ENCODE measurements at regions not wholly inside any gene's neighbourhood (a gene's known extent, or its start where the extent isn't known, plus 50 kb on each side); places are given as distances from the start of the nearest gene placed in this dataset.

DNA sequence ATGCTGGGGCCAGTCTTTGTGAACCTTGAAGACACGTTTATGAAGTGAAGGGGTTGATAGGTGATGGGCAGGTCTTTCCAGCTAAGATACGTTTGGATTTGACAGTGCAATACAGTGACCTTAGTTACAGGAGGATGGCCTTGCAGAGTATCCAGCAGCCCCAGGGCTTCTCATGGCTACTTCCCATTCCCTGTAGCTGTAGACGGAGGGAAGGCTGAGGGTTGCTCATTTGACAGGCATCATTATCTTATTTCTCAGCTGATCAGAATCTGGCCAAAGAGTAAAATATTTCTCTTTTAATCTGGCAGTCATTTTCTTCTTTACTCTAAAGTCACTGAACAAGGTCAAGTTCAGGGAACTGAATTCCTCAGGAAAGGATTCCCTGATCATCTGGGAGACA, 85.1 kb upstream of the RMDN2 start:
- H3K4me3 ChIP-seq (replicated peaks; ENCODE audit: low read depth, low read length): no peak overlapping the region
- DNase-seq (ENCODE audit: low read depth): no peak

GRCh38 chr2:37842732-37843440, 82.2 kb upstream of the RMDN2 start:
- no peak for TF ChIP-seq CTCF (IDR thresholded peaks at IDR 0.05; ENCODE audit: low read length, missing control alignments)
- no peak for DNase-seq (ENCODE audit: low read depth)

More for the DNA sequence above, 85.1 kb upstream of the RMDN2 start:
- no peak for TF ChIP-seq CTCF (IDR thresholded peaks at IDR 0.05; ENCODE audit: low read length, missing control alignments)

DNA sequence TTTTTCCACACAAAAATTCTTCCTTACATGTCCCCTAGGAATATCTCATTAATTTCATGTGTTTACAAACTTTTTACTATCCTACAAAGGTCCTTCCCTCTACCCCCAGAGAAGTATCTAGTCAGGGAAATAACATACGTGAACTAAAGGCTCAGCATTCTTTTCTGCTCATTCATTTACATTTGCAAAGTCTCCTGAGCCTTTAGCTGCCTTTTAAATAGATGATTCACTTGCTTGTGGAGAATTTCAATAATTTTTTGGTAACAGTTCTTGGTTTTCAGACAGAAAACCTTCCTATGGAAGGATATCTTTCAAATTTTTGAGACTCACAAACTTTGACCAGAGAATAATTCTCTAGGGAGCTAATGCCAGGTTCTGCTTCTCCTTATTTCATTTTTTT, 81.5 kb upstream of the RMDN2 start:
- DNase-seq (ENCODE audit: low read depth): peak; percentile 26
- no peak for TF ChIP-seq CTCF (IDR thresholded peaks at IDR 0.05; ENCODE audit: low read length, missing control alignments)
- H3K4me3 ChIP-seq (replicated peaks; ENCODE audit: low read depth, low read length): no peak overlapping the region

More at GRCh38 chr2:37842732-37843440, 82.2 kb upstream of the RMDN2 start:
- no peak overlapping the region for H3K4me3 ChIP-seq (replicated peaks; ENCODE audit: low read depth, low read length)

- DNase-seq (ENCODE audit: low read depth): no peak
- TF ChIP-seq CTCF (IDR thresholded peaks at IDR 0.05; ENCODE audit: low read length, missing control alignments): no peak
- no peak overlapping the region for H3K4me3 ChIP-seq (replicated peaks; ENCODE audit: low read depth, low read length)
These were observed 78.9 kb upstream of the RMDN2 start for GRCh38 chr2:37846207-37846606.

GRCh38 chr2:37847792-37848191, 77.3 kb upstream of the RMDN2 start:
- no peak for DNase-seq (ENCODE audit: low read depth)
- H3K4me3 ChIP-seq (replicated peaks; ENCODE audit: low read depth, low read length): no peak overlapping the region
- TF ChIP-seq CTCF (IDR thresholded peaks at IDR 0.05; ENCODE audit: low read length, missing control alignments): no peak

- no peak for DNase-seq (ENCODE audit: low read depth)
- no peak overlapping the region for H3K4me3 ChIP-seq (replicated peaks; ENCODE audit: low read depth, low read length)
- no peak for TF ChIP-seq CTCF (IDR thresholded peaks at IDR 0.05; ENCODE audit: low read length, missing control alignments)
These were observed 76.6 kb upstream of the RMDN2 start for GRCh38 chr2:37848451-37848850.

DNA sequence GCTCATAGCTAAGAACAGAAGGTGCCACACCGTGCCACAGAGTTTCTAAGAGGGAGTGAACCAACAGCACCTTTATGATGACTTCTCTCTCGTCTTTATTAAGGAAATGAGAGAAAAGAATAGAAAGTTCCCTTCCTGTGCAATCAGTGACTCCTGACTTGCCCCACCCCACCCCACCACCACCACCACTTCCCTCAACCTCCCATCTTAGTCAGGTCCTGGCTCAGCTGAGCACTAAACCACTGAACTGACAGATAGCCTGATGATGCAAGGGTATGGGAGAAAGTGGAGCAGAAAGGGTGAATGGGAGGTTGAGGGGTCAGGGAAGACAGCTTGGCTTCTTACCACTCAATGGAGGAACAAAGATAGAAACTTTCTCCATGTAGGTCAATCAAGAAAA, 75.2 kb upstream of the RMDN2 start:
- no peak for DNase-seq (ENCODE audit: low read depth)
- TF ChIP-seq CTCF (IDR thresholded peaks at IDR 0.05; ENCODE audit: low read length, missing control alignments): no peak
- no peak overlapping the region for H3K4me3 ChIP-seq (replicated peaks; ENCODE audit: low read depth, low read length)

All from fibroblast of pulmonary artery (primary cell).